Mesenchymal stem cell (in vitro differentiated cells and primary cell): ENCODE measurements at regions not wholly inside any gene's neighbourhood (a gene's known extent, or its start where the extent isn't known, plus 50 kb on each side); places are given as distances from the start of the nearest gene placed in this dataset.

ENCODE experiments used
- DNase-seq: peaks from one replicate; pipeline ENCODE4 v3.0.0-alpha.2; 2013
- H2AFZ ChIP-seq: one replicate; pipeline ENCODE4 v1.6.1; 2013; ENCODE audit warnings: low read depth, mild to moderate bottlenecking, control low read depth, inconsistent platforms, low read length, moderate library complexity
- H2AK5ac ChIP-seq: 2 replicates; pipeline ENCODE4 v1.6.1; 2013; ENCODE audit warnings: low read length, moderate library complexity, mild to moderate bottlenecking, inconsistent platforms; ENCODE audit not compliant: severe bottlenecking
- H2BK120ac ChIP-seq: one replicate; pipeline ENCODE4 v1.6.1; 2013; ENCODE audit warnings: low read depth, mild to moderate bottlenecking, inconsistent platforms, low read length, moderate library complexity
- H2BK12ac ChIP-seq, 2 experiments: one replicate each; pipeline ENCODE4 v1.6.1; 2013; ENCODE audit warnings: inconsistent platforms in 2 of 2, low read length in 2 of 2, mild to moderate bottlenecking in 2 of 2, moderate library complexity in 2 of 2, control low read depth in 1 of 2
- H2BK15ac ChIP-seq: one replicate; pipeline ENCODE4 v1.6.1; 2013; ENCODE audit warnings: mild to moderate bottlenecking, low read depth, inconsistent platforms; ENCODE audit not compliant: poor library complexity, severe bottlenecking
- H2BK5ac ChIP-seq: 2 replicates; pipeline ENCODE4 v1.6.1; 2013; ENCODE audit warnings: low read depth, mild to moderate bottlenecking, low read length, control low read depth, inconsistent platforms; ENCODE audit not compliant: poor library complexity, severe bottlenecking
- H3K14ac ChIP-seq, 2 experiments: one replicate each; pipeline ENCODE4 v1.6.1; 2013; ENCODE audit warnings: inconsistent platforms in 2 of 2, low read length in 2 of 2, control low read depth in 1 of 2, mild to moderate bottlenecking in 1 of 2, moderate library complexity in 1 of 2
- H3K18ac ChIP-seq, 2 experiments: one replicate each; pipeline ENCODE4 v1.6.1; 2013; ENCODE audit warnings: inconsistent platforms in 2 of 2, low read length in 2 of 2, control low read depth in 1 of 2, low read depth in 1 of 2, mild to moderate bottlenecking in 1 of 2
- H3K23ac ChIP-seq, 2 experiments: one replicate each; pipeline ENCODE4 v1.6.1; 2013; ENCODE audit warnings: inconsistent platforms in 2 of 2, low read length in 2 of 2, mild to moderate bottlenecking in 2 of 2, moderate library complexity in 2 of 2, control low read depth in 1 of 2
- H3K27ac ChIP-seq: 2 replicates; pipeline ENCODE4 v1.5.1; 2013; ENCODE audit warnings: mild to moderate bottlenecking, moderate library complexity, low read length, control low read depth, inconsistent platforms; ENCODE audit not compliant: poor library complexity, severe bottlenecking
- H3K27me3 ChIP-seq, 2 experiments: 2 replicates each; pipeline versions ENCODE4 v1.6.1 to v1.7.0; 2013; ENCODE audit warnings: low read length in 2 of 2, mild to moderate bottlenecking in 2 of 2, moderate library complexity in 2 of 2, control low read depth in 1 of 2, inconsistent platforms in 1 of 2; ENCODE audit not compliant: control insufficient read depth in 1 of 2, insufficient read depth in 1 of 2
- H3K36me3 ChIP-seq, 2 experiments: 2 replicates each; pipeline versions ENCODE4 v1.6.1 to v1.7.0; 2013; ENCODE audit warnings: low read length in 2 of 2, control low read depth in 1 of 2, inconsistent platforms in 1 of 2, low read depth in 1 of 2, mild to moderate bottlenecking in 1 of 2; ENCODE audit not compliant: insufficient read depth in 2 of 2, control insufficient read depth in 1 of 2
- H3K4ac ChIP-seq, 2 experiments: one replicate each; pipeline ENCODE4 v1.6.1; 2013; ENCODE audit warnings: inconsistent platforms in 2 of 2, low read length in 2 of 2, mild to moderate bottlenecking in 2 of 2, moderate library complexity in 2 of 2, control low read depth in 1 of 2, low read depth in 1 of 2
- H3K4me1 ChIP-seq: 2 replicates; pipeline ENCODE4 v1.6.1; 2013; ENCODE audit warnings: low read depth, low read length, control low read depth; ENCODE audit not compliant: control insufficient read depth, insufficient read depth
- H3K4me2 ChIP-seq: 2 replicates; pipeline ENCODE4 v1.6.1; 2013; ENCODE audit warnings: low read length, mild to moderate bottlenecking, inconsistent platforms; ENCODE audit not compliant: poor library complexity, severe bottlenecking
- H3K4me3 ChIP-seq, 2 experiments: 2 replicates each; pipeline versions ENCODE4 v1.5.1 to v1.7.0; 2013; ENCODE audit warnings: low read length in 2 of 2, mild to moderate bottlenecking in 2 of 2, control low read depth in 1 of 2, low read depth in 1 of 2; ENCODE audit not compliant: insufficient read depth in 1 of 2
- H3K79me1 ChIP-seq: replicated peaks from 2 replicates; pipeline ENCODE4 v1.6.1; 2013; ENCODE audit warnings: mild to moderate bottlenecking, control low read depth, low read length, inconsistent platforms; ENCODE audit not compliant: poor library complexity, severe bottlenecking
- H3K9ac ChIP-seq: 2 replicates; pipeline ENCODE4 v1.7.0; 2013; ENCODE audit warnings: mild to moderate bottlenecking, low read length, moderate library complexity
- H3K9me3 ChIP-seq: 2 replicates; pipeline ENCODE4 v1.7.0; 2013; ENCODE audit warnings: mild to moderate bottlenecking, low read length; ENCODE audit not compliant: control insufficient read depth
- H4K8ac ChIP-seq: one replicate; pipeline ENCODE4 v1.6.1; 2013; ENCODE audit warnings: inconsistent platforms, mild to moderate bottlenecking, low read length, moderate library complexity
- H4K91ac ChIP-seq: one replicate; pipeline ENCODE4 v1.6.1; 2013; ENCODE audit warnings: mild to moderate bottlenecking, low read length, inconsistent platforms
- WGBS: methylation state at CpG from one replicate; pipeline ENCODE4 v1.1.7; 2013; ENCODE audit warnings: mixed read lengths; 5-methylcytosine and 5-hydroxymethylcytosine counted together

- Histone ChIP-seq H2AK5ac (no peak overlapping the region), H3K18ac (no peak overlapping the region), H3K4me1 (no peaks in the 10 kb centered on the region), H3K4me3 (no peak overlapping the region), H3K4ac (no peak overlapping the region), H3K14ac (no peak overlapping the region), H2BK120ac (no peak overlapping the region), H3K4me2 (no peak overlapping the region), H4K8ac (no peak overlapping the region), H3K27ac (no peak overlapping the region), H2BK5ac (no peak overlapping the region), H3K9ac (no peak overlapping the region), H3K79me1 (no peaks in the 10 kb centered on the region), H3K36me3 (no peaks in the 10 kb centered on the region), H3K27me3 (peaks cover 14 to 20% of the 10 kb centered on the region in 2 experiments), H2AFZ (no peak overlapping the region), H3K23ac (no peak overlapping the region), H2BK12ac (no peak overlapping the region), H3K9me3 (peaks cover 11% of the 10 kb centered on the region), H4K91ac (no peak overlapping the region), H2BK15ac (no peak overlapping the region)
- no CpG with 5 or more reads among the region's 1 CpG for WGBS
- no peak for DNase-seq
Measured at GRCh38 chr3:40639006-40639405, 114.2 kb downstream of the ZNF621 start.

- H3K14ac ChIP-seq: no peak overlapping the region
- H3K23ac ChIP-seq: no peak overlapping the region
- WGBS: 73% methylated on average over 5 of the region's 5 CpGs
- no peak overlapping the region for H3K4me3 ChIP-seq
- H4K8ac ChIP-seq: no peak overlapping the region
- H2AK5ac ChIP-seq: no peak overlapping the region
- H3K18ac ChIP-seq: no peak overlapping the region
- H3K4ac ChIP-seq: no peak overlapping the region
- no peak overlapping the region for H2BK5ac ChIP-seq
- peaks cover 3% of the 10 kb centered on the region for H3K9me3 ChIP-seq
- no peaks in the 10 kb centered on the region for H3K4me1 ChIP-seq
- H3K9ac ChIP-seq: no peak overlapping the region
- no peak overlapping the region for H2BK15ac ChIP-seq
- no peak overlapping the region for H3K4me2 ChIP-seq
- H3K36me3 ChIP-seq: no peaks in the 10 kb centered on the region
- DNase-seq: no peak
- H2BK120ac ChIP-seq: no peak overlapping the region
- H3K27ac ChIP-seq: no peak overlapping the region
- no peak overlapping the region for H2AFZ ChIP-seq
- no peaks in the 10 kb centered on the region for H3K79me1 ChIP-seq
- no peak overlapping the region for H2BK12ac ChIP-seq
- no peak overlapping the region for H4K91ac ChIP-seq
- peaks cover 14 to 20% of the 10 kb centered on the region in 2 experiments for H3K27me3 ChIP-seq
Measured at GRCh38 chr3:40642812-40643211, 118.1 kb downstream of the ZNF621 start.

DNA sequence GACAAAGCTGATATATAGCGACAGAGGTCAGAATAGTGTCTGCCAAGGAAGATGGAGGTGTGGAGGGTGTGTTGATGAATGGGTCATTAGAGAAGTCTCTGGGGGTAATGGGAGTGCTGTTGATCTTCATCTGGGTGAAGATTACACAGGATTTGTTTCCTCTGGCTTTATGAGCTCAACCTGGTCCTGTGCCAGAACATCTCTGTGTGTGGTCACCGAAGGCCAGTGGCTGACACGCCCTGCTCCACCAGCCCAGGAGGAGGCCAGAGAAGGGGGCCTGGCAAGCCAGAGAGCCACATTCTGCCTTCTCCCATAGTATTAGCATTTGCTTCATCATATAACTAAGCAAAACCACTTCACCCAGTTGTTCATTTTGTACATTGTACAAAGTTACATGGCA lies 121.1 kb downstream of the ZNF621 start:
- Histone ChIP-seq H2AK5ac (no peak overlapping the region), H3K4me1 (no peaks in the 10 kb centered on the region), H2BK120ac (no peak overlapping the region), H3K27ac (no peak overlapping the region), H3K27me3 (peaks cover 14 to 20% of the 10 kb centered on the region in 2 experiments), H2AFZ (no peak overlapping the region), H2BK5ac (no peak overlapping the region), H3K9me3 (peaks cover 11% of the 10 kb centered on the region), H3K4me3 (no peak overlapping the region), H3K4ac (no peak overlapping the region), H3K36me3 (no peaks in the 10 kb centered on the region), H2BK12ac (no peak overlapping the region), H3K79me1 (no peaks in the 10 kb centered on the region), H3K14ac (no peak overlapping the region), H3K18ac (no peak overlapping the region), H3K9ac (no peak overlapping the region), H4K8ac (no peak overlapping the region), H2BK15ac (no peak overlapping the region), H4K91ac (no peak overlapping the region), H3K4me2 (no peak overlapping the region), H3K23ac (no peak overlapping the region)
- DNase-seq: no peak
- WGBS: 89% methylated on average over 3 of the region's 3 CpGs

GRCh38 chr3:40649346-40649745 lies 124.6 kb downstream of the ZNF621 start:
- Histone ChIP-seq H2BK15ac (no peak overlapping the region), H3K9ac (no peak overlapping the region), H2BK12ac (no peak overlapping the region), H3K9me3 (peaks cover 11% of the 10 kb centered on the region), H3K14ac (no peak overlapping the region), H3K4me3 (no peak overlapping the region), H2BK5ac (no peak overlapping the region), H4K8ac (no peak overlapping the region), H3K27ac (no peak overlapping the region), H3K23ac (no peak overlapping the region), H3K4me1 (no peaks in the 10 kb centered on the region), H2BK120ac (no peak overlapping the region), H3K18ac (no peak overlapping the region), H4K91ac (no peak overlapping the region), H2AK5ac (no peak overlapping the region), H3K79me1 (no peaks in the 10 kb centered on the region), H3K27me3 (peaks cover 0 to 10% of the 10 kb centered on the region in 2 experiments), H3K4ac (no peak overlapping the region), H3K4me2 (no peak overlapping the region), H2AFZ (no peak overlapping the region), H3K36me3 (no peaks in the 10 kb centered on the region)
- 83% methylated on average over 4 of the region's 4 CpGs for WGBS
- no peak for DNase-seq
